ENCODE measurements at regions not wholly inside any gene's neighbourhood (a gene's known extent, or its start where the extent isn't known, plus 50 kb on each side); places are given as distances from the start of the nearest gene placed in this dataset.

- TF ChIP-seq, protein P1, sequence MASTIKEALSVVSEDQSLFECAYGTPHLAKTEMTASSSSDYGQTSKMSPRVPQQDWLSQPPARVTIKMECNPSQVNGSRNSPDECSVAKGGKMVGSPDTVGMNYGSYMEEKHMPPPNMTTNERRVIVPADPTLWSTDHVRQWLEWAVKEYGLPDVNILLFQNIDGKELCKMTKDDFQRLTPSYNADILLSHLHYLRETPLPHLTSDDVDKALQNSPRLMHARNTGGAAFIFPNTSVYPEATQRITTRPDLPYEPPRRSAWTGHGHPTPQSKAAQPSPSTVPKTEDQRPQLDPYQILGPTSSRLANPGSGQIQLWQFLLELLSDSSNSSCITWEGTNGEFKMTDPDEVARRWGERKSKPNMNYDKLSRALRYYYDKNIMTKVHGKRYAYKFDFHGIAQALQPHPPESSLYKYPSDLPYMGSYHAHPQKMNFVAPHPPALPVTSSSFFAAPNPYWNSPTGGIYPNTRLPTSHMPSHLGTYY (CRISPR knock-in tag; IDR thresholded peaks at IDR 0.05), result no peak
- TF ChIP-seq NFYB (CRISPR knock-in tag; conservative IDR thresholded peaks at IDR 0.05; ENCODE audit: low read depth), result no peak
- TF ChIP-seq, protein P2, sequence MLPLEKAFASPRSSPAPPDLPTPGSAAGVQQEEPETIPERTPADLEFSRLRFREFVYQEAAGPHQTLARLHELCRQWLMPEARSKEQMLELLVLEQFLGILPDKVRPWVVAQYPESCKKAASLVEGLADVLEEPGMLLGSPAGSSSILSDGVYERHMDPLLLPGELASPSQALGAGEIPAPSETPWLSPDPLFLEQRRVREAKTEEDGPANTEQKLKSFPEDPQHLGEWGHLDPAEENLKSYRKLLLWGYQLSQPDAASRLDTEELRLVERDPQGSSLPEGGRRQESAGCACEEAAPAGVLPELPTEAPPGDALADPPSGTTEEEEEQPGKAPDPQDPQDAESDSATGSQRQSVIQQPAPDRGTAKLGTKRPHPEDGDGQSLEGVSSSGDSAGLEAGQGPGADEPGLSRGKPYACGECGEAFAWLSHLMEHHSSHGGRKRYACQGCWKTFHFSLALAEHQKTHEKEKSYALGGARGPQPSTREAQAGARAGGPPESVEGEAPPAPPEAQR (CRISPR knock-in tag; IDR thresholded peaks at IDR 0.05), result no peak
- TF ChIP-seq ESRRA (CRISPR knock-in tag; IDR thresholded peaks at IDR 0.05; ENCODE audit: borderline replicate concordance), result no peak
Observed at GRCh38 chr12:63419154-63419553, 249.1 kb downstream of the DPY19L2 start (continued).

DNA sequence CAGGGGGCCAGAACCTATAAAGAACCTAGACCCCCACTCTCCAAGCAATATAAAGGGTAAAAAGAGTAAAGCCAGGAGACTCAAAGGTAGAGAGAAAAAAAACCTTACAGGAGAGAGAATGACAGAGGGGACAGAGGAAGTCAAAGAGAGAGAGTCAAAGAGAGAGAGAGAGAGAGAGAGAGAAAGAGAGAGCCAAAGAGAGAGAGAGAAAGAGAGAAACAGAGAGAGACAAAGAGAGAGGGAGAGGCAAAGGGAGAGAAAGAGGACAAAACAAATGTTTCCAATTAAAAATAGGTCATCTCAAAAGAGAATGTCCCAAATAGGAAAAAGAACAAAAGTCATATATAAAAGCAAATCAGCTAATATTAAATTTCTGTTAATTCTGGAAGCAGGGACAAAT lies 251.5 kb downstream of the DPY19L2 start:
- Mint-ChIP-seq H3K27me3 (ENCODE audit: low read depth) (no peaks in the 10 kb centered on the region), H3K4me1 (peaks cover 25% of the 10 kb centered on the region), H3K27ac (no peak overlapping the region), H3K36me3 (peaks cover 10% of the 10 kb centered on the region), H3K4me3 (no peak overlapping the region), H3K9me3 (peaks cover 21% of the 10 kb centered on the region)
- ChIA-PET POLR2A (no interaction called here), CTCF (no interaction called here)
- TF ChIP-seq MXD4 (CRISPR knock-in tag; IDR thresholded peaks at IDR 0.05; ENCODE audit: borderline replicate concordance) (no peak), NR1H2 (CRISPR knock-in tag; IDR thresholded peaks at IDR 0.05) (no peak), ZNF281 (CRISPR knock-in tag; IDR thresholded peaks at IDR 0.05) (no peak), FOXP1 (CRISPR knock-in tag; IDR thresholded peaks at IDR 0.05; ENCODE audit: borderline replicate concordance) (no peak), NR3C1 (CRISPR knock-in tag; conservative IDR thresholded peaks at IDR 0.05; ENCODE audit: low read depth) (no peak), ZNF396 (CRISPR knock-in tag; IDR thresholded peaks at IDR 0.05; ENCODE audit: borderline replicate concordance) (no peak), ARID4B (CRISPR knock-in tag; IDR thresholded peaks at IDR 0.05; ENCODE audit: borderline replicate concordance) (no peak), PRRX2 (CRISPR knock-in tag; IDR thresholded peaks at IDR 0.05) (no peak), FOXP4 (CRISPR knock-in tag; IDR thresholded peaks at IDR 0.05) (no peak), JAZF1 (CRISPR knock-in tag; IDR thresholded peaks at IDR 0.05) (no peak), FOXJ3 (CRISPR knock-in tag; IDR thresholded peaks at IDR 0.05; ENCODE audit: borderline replicate concordance) (no peak)
- TF ChIP-seq, protein P2 (CRISPR knock-in tag; IDR thresholded peaks at IDR 0.05), result no peak
- TF ChIP-seq, protein P3, sequence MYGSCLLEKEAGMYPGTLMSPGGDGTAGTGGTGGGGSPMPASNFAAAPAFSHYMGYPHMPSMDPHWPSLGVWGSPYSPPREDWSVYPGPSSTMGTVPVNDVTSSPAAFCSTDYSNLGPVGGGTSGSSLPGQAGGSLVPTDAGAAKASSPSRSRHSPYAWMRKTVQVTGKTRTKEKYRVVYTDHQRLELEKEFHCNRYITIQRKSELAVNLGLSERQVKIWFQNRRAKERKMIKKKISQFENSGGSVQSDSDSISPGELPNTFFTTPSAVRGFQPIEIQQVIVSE (CRISPR knock-in tag; IDR thresholded peaks at IDR 0.05; ENCODE audit: borderline replicate concordance), result no peak
- TF ChIP-seq, protein P4, sequence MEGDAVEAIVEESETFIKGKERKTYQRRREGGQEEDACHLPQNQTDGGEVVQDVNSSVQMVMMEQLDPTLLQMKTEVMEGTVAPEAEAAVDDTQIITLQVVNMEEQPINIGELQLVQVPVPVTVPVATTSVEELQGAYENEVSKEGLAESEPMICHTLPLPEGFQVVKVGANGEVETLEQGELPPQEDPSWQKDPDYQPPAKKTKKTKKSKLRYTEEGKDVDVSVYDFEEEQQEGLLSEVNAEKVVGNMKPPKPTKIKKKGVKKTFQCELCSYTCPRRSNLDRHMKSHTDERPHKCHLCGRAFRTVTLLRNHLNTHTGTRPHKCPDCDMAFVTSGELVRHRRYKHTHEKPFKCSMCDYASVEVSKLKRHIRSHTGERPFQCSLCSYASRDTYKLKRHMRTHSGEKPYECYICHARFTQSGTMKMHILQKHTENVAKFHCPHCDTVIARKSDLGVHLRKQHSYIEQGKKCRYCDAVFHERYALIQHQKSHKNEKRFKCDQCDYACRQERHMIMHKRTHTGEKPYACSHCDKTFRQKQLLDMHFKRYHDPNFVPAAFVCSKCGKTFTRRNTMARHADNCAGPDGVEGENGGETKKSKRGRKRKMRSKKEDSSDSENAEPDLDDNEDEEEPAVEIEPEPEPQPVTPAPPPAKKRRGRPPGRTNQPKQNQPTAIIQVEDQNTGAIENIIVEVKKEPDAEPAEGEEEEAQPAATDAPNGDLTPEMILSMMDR (IDR thresholded peaks at IDR 0.05), result no peak
- ATAC-seq (no peak), DNase-seq (ENCODE audit: low spot score) (no peak)

Measured in WTC11 (cell line).